ENCODE measurements at regions not wholly inside any gene's neighbourhood (a gene's known extent, or its start where the extent isn't known, plus 50 kb on each side); places are given as distances from the start of the nearest gene placed in this dataset.

DNA sequence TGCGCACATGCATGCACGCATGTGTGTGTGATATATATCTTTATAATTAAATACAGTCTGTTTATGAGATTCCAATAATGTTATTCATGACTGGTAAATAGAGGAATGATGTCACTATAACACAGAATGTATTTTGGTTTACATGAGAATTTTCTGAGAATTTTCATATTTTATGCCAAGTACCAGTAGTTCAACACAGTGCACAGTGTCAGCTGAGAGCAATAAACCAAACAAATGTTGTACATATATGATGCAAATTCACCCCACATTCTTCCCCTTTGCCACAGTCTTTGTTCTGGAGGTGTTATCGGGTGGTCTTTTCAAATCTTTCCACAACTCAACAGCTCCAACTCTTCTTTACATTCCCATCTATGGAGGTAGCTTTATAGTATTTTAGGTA is 462.2 kb upstream of the GRM3 start:
- TF ChIP-seq ZFP36 (IDR thresholded peaks at IDR 0.05; ENCODE audit: borderline replicate concordance, partially characterized antibody), result no peak
- TF ChIP-seq, protein P1, sequence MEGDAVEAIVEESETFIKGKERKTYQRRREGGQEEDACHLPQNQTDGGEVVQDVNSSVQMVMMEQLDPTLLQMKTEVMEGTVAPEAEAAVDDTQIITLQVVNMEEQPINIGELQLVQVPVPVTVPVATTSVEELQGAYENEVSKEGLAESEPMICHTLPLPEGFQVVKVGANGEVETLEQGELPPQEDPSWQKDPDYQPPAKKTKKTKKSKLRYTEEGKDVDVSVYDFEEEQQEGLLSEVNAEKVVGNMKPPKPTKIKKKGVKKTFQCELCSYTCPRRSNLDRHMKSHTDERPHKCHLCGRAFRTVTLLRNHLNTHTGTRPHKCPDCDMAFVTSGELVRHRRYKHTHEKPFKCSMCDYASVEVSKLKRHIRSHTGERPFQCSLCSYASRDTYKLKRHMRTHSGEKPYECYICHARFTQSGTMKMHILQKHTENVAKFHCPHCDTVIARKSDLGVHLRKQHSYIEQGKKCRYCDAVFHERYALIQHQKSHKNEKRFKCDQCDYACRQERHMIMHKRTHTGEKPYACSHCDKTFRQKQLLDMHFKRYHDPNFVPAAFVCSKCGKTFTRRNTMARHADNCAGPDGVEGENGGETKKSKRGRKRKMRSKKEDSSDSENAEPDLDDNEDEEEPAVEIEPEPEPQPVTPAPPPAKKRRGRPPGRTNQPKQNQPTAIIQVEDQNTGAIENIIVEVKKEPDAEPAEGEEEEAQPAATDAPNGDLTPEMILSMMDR (IDR thresholded peaks at IDR 0.05), result no peak
- TF ChIP-seq, protein P2, sequence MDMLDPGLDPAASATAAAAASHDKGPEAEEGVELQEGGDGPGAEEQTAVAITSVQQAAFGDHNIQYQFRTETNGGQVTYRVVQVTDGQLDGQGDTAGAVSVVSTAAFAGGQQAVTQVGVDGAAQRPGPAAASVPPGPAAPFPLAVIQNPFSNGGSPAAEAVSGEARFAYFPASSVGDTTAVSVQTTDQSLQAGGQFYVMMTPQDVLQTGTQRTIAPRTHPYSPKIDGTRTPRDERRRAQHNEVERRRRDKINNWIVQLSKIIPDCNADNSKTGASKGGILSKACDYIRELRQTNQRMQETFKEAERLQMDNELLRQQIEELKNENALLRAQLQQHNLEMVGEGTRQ (IDR thresholded peaks at IDR 0.05), result no peak
- TF ChIP-seq RCOR1 (IDR thresholded peaks at IDR 0.05; ENCODE audit: low read depth, low read length), result no peak
- TF ChIP-seq ESRRA (IDR thresholded peaks at IDR 0.05; ENCODE audit: borderline replicate concordance, low read length), result no peak
- TF ChIP-seq, protein P3, sequence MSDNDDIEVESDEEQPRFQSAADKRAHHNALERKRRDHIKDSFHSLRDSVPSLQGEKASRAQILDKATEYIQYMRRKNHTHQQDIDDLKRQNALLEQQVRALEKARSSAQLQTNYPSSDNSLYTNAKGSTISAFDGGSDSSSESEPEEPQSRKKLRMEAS (IDR thresholded peaks at IDR 0.05), result no peak
- no peak for TF ChIP-seq CBX8 (IDR thresholded peaks at IDR 0.05)
- TF ChIP-seq POLR2A (IDR thresholded peaks at IDR 0.05; ENCODE audit: low read length), result no peak
- no peak for TF ChIP-seq MAFK (IDR thresholded peaks at IDR 0.05; ENCODE audit: partially characterized antibody)
- no peak for TF ChIP-seq SMC3 (IDR thresholded peaks at IDR 0.05)
- no peak for TF ChIP-seq CEBPB (IDR thresholded peaks at IDR 0.05)
- TF ChIP-seq KDM1A (IDR thresholded peaks at IDR 0.05; ENCODE audit: low read depth), result no peak
- TF ChIP-seq RFX5 (IDR thresholded peaks at IDR 0.05), result no peak

All from A549 (cell line).